B cell (primary cell): ENCODE measurements at regions not wholly inside any gene's neighbourhood (a gene's known extent, or its start where the extent isn't known, plus 50 kb on each side); places are given as distances from the start of the nearest gene placed in this dataset.

ENCODE experiments used
- CTCF ChIP-seq: fragments of 200-600 bp; IDR thresholded peaks from one replicate; pipeline ENCODE4 v1.8.0; 2022; ENCODE audit warnings: antibody characterized with exemption, mild to moderate bottlenecking
- EZH2 ChIP-seq: IDR thresholded peaks from 2 replicates; pipeline ENCODE4 v1.6.1; 2012; ENCODE audit warnings: borderline replicate concordance, low read depth, mild to moderate bottlenecking, moderate library complexity, low read length; ENCODE audit not compliant: insufficient read depth, poor library complexity, severe bottlenecking

DNA sequence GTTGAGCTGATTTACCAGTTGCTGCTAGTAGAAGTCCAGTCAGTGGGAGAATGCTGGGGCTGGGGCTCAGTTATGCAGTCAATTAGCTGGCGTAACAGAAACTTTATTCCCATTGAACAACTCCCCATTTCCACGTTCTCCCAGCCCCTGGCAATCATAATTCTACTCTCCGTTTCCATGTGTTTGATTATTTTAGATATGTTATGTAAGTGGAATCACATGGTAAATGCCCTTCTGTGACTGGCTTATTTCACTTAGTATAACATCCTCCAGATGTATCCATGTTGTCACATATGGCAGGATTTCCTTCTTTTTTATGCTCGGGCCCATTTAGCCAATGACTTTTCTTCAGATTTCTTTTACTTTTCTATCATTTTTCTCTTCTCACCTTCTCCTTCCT is 61.1 kb upstream of the EXOC4 start:
- TF ChIP-seq CTCF, result no peak
- TF ChIP-seq EZH2, result no peak
